Urinary bladder (tissue), 3 donors: ENCODE measurements at regions not wholly inside any gene's neighbourhood (a gene's known extent, or its start where the extent isn't known, plus 50 kb on each side); places are given as distances from the start of the nearest gene placed in this dataset.

Experiments
- DNase-seq: peaks from one replicate; pipeline ENCODE4 v3.0.0-alpha.2; 2015; ENCODE audit errors: extremely low spot score
- H3K27ac ChIP-seq: one replicate; pipeline ENCODE4 v1.5.1; 2013; ENCODE audit warnings: low read depth, mild to moderate bottlenecking, moderate library complexity
- H3K36me3 ChIP-seq: one replicate; pipeline ENCODE4 v1.6.1; 2013; ENCODE audit warnings: mild to moderate bottlenecking, moderate library complexity; ENCODE audit not compliant: insufficient read depth
- H3K4me1 ChIP-seq: one replicate; pipeline ENCODE4 v1.6.1; 2013; ENCODE audit warnings: mild to moderate bottlenecking, moderate library complexity; ENCODE audit not compliant: insufficient read depth
- H3K4me3 ChIP-seq: one replicate; pipeline ENCODE4 v1.5.1; 2013; ENCODE audit warnings: low read depth, low read length
- WGBS: extraction: QIAGEN DNeasy Blood & Tissue Kit; methylation state at CpG from one replicate; pipeline ENCODE4 v1.1.7; 2013; 5-methylcytosine and 5-hydroxymethylcytosine counted together
- donor health status: healthy with polysubstance abuse.
- donor health status: healthy.

DNA sequence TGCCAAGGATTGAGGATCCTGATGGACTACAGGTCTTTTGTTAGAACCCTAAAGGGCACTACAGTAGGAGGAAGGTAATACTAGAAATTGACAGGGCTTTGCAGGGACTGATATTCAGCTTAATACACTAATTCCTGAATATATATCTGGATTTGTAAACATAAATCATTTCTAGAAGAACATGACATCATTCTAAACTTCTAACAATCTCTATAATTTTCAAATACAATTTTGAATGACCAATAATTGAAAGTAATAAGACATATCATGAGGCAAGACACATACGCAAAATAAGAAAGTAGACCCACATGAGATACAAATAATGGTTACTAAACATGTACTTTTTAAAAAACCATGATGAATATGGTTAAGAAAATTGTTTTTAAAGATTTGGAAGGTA lies 52.4 kb upstream of the LRRC8B start:
- Histone ChIP-seq H3K36me3 (no peaks in the 10 kb centered on the region), H3K4me3 (no peak overlapping the region), H3K4me1 (no peaks in the 10 kb centered on the region), H3K27ac (no peak overlapping the region)
- WGBS, result 98% methylated on average over 1 of the region's 1 CpG
- no peak for DNase-seq

DNA sequence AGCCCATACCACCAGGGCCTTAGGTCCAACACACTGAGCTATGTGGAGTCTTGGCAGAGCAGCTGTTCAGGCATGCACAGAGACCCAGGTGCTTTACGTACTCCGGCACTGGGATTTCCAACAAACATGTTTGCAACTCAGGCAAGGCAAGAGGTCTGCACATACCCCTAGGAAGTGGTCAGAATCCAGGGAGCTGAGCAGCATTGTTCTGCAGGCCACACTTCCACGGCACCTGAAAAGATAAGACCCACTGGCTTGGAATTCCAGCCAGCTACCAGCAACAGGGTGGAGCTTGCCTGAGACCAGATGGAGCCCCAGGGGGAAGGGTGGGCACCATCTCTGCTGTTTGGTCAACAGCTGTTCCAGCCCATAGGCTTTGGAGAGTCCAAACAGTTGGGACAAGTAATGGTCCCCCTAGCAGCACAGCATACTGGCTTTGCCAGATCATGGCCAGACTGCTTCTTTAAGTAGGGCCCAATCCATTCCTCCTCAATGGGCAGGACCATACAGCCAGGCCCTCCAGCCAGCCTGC lies 51.7 kb upstream of the LRRC8B start:
- no peak overlapping the region for H3K27ac ChIP-seq
- no peak overlapping the region for H3K4me3 ChIP-seq
- WGBS, result 83% methylated on average over 3 of the region's 3 CpGs
- H3K36me3 ChIP-seq, result no peaks in the 10 kb centered on the region
- H3K4me1 ChIP-seq, result no peaks in the 10 kb centered on the region
- DNase-seq, result no peak
